Stimulated activated CD8-positive, alpha-beta memory T cell treated with anti-CD3 and anti-CD28 coated beads, Interleukin-7, amount 100 ng/mL, for 48 hours (primary cell): ENCODE measurements at regions not wholly inside any gene's neighbourhood (a gene's known extent, or its start where the extent isn't known, plus 50 kb on each side); places are given as distances from the start of the nearest gene placed in this dataset.
"Not testable (repeated sequence)": the region's sequence is repeated elsewhere in the genome, so short reads cannot be mapped to it uniquely, and the experiment has no call there.

ENCODE experiments used
- DNase-seq, 2 donors: peaks; one replicate each; pipeline ENCODE4 v3.0.0-alpha.2; 2020; ENCODE audit warnings: low read depth in 1 of 2; ENCODE audit errors: extremely low read depth in 1 of 2

DNA sequence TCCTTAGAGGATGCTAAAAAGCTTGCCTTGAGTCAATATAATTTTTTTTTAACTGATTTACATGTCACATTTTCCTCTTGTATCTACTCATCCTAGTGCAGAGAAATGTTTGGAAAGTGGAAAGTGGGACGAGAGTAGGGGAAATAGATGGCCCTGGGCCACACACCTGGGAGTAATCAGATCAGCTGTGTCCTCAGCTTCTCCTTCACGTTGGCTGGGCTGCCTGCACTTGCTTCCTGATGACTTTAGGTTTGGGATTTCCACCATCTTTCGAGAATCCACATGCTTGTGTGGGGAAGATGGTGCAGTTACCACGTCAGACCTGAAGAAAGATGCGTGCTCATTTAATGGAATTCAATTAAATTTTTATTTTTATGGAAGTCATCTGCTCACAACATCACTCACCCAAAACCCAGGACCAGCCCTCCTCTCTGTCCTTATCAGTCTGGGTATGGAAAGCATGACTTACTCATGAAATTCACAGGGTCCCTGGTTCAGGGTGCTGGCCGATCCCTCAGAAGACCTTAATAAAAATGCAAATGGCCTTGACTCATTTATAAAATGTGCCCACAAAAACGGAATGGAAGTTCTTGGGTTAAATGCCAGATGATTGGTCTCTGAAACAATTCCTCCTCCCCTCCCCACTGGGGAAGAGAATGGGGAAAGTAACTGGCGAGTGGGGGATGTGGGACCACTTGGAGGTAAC, 74.5 kb upstream of the TIAM2 start:
- no peak for DNase-seq

DNA sequence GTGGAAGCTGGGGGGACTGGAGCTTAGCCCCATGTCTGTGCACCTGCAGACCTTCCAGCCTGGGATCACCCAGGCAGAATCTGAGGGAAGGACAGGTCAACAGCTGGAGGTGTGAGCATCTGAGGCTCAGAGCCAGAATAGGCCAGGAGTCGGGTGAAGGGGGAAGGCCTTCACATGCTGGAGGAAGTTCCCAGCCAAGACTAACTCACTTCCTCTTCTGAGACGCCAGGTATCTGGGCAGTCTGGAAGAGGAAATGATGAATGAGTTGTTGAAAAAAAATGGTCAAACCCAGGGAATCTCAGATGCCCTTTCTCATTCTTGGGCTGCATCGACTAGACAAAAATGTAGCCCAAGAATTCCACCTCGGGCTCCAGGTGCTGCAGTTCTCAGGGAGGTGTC, 73.6 kb upstream of the TIAM2 start:
- DNase-seq = no peak

DNA sequence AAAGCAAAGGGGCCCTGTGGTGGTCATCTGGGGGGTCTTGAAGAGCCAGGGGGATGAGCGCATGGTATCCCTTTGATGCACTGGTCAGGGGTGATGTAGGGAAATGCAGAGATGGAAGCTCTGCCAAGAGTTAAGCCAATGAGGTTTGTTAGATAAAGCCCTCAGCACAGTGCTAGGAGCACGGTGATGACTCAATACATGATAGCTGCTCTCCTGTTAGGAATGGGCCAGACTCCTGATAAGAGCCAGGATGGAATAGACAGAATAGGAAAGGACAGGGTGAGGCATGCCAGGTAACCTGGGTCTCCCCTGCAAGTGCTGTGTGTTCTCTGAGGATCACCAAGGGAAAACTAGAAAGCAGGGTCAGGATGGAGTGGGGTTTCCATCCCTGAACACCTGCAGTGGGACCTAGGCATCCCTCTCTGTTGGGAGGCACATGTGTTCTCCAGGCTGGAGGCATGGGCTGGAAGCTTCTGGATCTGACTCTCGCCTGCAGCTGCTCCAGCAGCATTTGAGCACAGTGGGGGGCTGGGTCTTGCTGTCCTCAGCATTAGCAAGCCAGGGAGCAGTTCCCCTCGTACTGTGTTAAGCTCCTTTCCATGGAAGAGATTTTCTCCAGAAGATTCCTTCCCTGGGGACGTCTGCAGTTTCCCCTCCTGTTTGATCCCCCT, 71.8 kb upstream of the TIAM2 start:
- DNase-seq = no peak

DNA sequence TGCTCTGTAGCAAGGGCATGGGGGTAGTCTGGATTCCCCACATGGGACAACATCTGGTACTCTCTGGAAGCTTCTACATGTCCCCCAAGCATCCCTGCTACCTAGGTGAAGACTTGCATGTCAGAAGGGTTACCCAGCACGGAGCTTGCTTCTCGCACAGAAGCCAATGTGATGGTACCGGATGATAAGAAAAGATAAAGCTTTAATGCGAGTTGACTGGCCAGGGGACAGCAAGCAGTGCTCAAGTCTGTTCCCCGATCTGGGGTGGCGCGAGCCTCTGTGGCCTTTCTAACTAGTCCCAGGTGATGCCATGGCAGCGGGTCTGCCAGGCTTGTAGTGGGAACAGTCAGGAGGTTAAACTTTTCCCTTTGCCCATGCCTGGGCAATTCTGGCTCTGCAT, 70.0 kb upstream of the TIAM2 start:
- no peak for DNase-seq

DNA sequence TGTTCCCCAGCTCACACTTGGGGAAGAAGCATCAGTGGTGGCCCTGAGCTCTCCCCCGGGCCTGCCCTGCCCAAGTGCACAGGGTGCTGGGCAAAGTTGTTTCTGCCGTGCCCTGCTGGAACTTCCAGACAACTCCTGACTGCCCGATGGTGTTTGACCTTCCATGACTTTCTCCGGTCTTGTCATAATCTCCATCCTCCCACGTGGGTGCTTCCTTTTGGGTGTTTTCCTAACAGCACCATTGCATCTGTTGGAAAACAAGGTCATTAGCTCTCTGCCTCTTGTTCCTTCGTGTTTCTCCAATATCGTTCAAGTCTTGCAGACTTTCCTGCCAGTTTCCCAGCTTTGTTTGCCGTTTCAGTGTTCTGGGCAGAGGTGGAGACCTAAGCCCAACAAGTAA, 68.7 kb upstream of the TIAM2 start:
- no peak for DNase-seq

DNA sequence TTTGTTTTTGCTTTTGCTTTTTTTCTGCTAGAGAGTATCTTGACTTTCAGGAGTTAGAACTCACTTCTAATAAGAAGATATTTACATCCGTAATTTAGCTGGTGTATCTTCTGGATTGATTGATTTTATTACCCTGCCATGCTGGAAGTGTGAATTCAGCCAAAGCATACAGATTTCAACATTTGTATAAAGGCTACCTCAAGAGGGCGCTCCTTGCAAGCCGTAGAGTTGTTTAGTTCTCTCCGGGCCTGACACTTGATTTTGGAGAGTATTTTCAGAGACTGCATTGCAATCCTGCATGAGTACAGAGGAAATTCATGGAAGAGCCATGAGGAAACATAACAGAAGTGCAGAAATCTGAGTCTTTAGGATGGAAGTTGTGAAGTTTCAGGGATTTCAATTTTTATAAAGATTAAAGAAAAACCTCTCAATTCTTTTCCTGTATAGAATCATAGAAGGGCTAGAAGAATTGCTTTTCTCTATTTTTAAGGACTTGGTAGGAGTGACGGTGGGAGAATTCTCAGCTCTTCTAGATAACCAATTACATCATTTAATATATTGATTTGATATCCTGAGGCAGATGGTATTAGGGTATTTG, 66.7 kb upstream of the TIAM2 start:
- peak in 1 of 2 donors; percentile 28 for DNase-seq

DNA sequence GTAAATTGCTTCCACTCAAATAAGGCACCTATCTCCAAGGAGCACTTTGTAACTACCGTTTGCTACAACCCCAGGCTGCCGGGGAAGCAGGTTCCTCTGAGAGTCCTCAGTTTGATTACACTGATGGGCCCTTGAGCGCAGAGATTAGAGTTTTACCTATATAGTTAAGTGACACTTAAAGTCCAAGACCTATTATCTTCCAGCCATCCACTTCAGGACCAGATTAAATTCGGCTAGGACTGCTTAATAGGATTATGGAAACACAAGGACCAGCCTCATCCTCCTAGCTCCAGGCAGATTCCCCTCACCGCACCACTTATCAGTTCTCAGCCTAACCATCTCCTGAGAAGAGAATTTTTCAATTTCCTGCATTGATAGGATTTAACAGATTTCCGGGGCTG, 64.7 kb upstream of the TIAM2 start:
- no peak for DNase-seq

DNA sequence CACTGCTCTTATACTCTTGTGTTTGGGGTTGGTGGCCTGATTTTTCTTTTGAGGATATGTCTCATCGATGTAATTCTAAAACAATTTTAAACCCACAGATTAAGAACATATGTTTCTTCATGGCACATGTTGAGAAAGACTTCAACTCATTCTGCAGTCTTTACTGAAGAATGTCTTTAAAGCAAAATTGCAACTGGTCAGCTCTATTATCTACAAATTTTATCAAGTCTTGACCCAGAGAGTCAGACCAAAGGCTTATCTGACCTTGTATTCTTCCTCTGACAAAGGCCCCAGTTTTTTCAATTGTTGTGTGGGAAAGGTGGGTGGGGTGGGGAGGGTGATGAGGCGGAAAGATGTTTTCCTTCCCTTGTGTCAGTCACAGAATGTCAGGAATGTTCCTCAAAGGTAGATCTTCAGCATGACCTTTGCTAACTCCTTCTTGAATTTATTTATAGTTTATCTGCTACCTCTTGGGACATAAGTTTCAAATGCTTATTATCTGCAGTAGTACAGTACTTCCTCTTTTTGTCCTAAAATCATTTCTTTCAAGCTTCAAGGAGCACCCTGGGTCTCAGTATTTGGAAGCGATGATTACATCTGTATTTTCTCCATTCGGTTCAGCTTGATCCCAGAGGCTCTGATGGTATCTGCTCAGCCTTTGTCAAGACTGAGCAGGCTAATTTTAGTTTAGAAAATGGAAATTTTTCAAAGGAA, 63.2 kb upstream of the TIAM2 start:
- no peak for DNase-seq

DNA sequence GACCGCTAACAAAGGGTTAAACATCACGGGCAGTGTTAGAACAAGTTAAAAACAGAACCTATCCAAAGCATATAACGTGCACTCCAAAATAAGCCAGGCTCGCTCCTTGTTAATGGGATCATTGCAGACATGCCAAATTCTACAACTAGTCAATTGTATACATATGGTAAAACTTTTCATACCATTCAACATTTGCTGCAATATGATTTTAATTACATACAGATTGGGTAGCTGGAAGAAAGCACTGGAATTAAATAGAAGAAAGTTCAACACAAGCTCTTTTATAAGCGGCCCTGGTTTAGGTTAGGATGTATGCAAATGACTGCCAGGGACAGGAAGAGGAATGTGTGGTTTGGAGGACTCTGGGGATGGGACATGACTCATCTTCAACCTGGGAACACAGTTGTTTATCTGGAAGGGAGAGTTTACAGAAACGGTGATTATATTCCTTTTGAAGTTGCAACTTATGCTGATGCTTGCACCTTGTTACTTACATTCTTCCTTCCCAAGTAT, 62.5 kb upstream of the TIAM2 start:
- no peak for DNase-seq

DNA sequence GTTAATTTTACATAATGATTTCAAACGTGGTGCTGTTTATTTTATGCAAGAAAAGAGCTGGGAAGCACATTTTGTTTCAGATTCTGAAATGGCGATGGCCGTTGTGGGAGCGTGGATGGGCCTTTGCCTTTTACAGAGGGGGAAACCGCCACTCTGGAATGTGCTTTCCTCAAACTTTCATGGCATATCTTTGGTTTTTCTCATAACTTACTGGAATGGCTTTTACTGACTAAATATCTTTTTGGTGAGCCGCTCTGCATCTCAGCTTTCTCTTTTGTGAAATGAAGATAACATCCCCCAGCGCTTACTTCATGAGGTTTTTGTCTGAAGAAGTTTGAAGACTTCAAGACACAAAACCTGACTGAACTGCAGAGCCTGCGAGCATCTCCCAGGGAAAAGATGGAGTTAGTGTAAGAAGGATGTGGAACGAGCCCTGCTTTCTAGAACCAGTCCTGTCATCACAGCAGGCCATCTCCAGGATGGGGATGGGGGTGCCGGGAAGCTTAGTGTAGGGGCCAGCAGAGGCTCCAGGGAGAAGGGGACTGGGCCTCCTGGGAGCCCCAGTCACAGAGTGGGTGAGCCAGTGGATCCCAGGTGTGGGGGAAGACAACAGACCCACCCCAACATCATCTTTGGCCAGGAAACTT, 61.8 kb upstream of the TIAM2 start:
- no peak for DNase-seq

DNA sequence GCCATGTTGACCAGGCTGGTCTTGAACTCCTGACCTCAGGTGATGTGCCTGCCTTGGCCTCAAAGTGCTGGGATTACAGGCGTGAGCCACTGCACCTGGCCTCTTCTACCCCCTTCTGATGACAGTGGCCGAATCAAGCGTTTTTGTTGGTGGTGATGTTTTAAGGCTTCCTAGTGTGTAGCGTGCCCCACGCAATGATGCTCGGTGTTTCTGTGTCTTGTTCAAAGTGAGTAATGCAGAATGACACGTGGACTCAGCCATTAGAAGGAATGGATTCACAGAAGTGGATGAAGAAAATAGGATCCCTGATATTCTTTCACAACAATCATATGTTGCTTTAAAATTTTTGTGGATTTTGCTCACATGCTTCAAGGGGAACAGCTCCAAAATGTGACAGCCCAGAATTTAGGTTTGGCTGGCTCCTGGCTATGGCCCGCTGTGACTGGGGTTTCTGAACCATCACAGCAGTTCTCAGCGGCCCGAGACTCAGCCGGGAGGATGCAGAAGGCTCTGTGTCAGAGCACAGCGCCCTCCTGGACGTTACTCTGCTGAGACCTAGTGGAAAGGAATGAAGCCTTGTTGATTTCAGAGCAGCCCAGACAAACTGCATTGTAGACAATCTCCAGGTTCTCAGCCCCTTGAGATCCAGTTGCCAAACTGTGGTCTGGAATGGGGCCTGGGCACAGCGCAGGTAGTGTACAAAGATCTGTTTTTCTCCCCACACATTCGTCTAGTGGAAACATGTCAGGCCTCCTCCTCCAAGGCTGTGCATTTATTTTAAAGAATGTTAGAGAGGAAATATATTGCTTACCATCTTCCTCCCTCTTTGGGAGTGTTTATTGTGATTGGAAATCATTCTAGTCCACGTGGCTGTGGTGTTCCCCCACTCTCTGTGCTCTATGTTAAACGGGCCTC, 57.6 kb upstream of the TIAM2 start:
- DNase-seq = no peak

DNA sequence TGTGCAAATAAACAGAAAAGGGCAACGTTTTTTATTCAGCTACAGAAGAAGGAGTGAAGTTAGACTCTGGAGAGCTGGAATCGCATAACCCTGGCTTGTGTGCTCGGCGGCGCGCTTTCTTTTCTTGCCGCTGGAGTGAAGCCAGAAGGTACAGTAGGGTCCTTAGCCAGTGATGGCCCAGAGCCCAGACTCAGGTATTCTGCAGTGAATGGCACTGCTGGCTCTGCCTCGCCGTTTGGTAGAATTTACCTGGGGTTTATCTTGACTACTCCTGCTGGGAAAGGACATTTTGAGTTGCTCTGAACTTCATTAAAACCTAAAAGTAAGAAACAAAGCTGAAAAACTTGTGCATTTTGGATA, 56.9 kb upstream of the TIAM2 start:
- no peak for DNase-seq

DNA sequence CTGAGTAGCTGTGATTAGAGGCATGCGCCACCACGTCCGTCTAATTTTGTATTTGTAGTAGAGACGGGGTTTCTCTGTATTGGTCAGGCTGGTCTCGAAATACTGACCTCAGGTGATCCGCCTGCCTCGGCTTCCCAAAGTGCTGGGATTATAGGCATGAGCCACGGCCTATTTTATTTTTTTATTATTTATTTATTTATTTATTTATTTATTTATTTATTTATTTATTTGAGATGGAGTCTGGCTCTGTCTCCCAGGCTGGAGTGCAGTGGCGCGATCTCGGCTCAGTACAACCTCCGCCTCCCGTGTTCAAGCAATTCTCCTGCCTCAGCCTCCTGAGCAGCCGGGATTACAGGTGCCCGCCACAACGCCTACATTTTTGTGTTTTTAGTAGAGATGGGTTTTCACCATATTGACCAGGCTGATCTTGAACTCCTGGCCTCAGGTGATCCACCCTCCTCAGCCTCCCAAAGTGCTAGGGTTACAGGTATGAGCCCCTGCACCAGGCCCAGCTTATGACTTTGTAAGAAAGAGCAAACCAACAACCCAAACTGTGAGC, 56.3 kb upstream of the TIAM2 start:
- not testable (repeated sequence) for DNase-seq

DNA sequence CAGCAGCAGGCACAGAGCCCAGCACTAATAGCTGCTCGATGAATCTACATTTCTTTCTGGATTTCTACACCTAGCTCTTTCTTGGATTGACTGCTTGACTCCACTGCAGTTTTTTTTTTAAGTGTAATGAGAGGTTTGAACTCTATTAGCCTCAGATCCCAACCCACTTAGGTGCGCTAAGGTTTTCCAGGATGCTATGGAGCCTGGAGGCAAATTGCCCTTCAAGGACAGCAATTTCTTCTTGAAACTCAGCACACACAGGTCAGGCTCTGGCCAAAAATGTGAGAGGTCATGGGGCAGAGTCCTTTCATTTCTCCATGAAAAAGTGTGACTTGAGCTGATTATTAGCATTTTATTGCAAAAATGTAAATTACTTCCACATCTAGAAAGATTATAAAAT, 52.3 kb upstream of the TIAM2 start:
- DNase-seq = no peak

DNA sequence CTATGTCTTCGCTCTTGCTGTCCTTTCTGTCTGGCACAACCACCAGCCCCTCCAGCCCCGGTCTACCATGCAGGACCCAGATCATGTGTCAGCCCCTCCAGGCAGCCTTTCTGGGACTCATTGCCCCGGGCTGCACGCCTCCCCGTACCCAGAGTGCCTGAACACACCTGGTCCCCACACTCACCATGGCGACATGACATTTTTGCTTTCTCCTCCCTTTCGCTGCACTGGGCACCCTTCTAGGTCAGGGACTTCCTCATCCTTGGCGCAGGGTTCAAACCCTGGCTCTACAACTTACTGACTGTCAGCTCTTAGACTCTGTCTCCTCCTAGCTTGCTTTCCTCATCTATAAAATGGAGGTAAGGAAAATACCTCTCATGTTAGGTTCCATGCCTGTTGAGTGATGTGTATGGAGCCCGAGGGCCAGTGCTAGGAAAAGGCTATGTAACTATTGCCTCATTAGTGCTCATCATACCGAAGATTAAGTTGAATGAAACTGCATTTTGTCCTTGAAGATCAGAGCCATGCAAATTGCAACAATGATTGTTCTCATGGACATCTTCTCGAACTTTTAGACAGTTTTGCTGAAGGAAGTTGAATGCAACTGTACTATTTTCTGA, 49.7 kb upstream of the TIAM2 start:
- no peak for DNase-seq
